Bronchial epithelial cell (primary cell): ENCODE measurements at regions not wholly inside any gene's neighbourhood (a gene's known extent, or its start where the extent isn't known, plus 50 kb on each side); places are given as distances from the start of the nearest gene placed in this dataset.

Source experiments
- DNase-seq: peaks from one replicate; pipeline ENCODE4 v3.0.0-alpha.2; 2010; ENCODE audit warnings: low read depth
- FAIRE-seq: peaks from 2 replicates; lab custom pipeline; 2011; peaks lifted over from hg19 to GRCh38; lab: Jason Lieb, UNC
- H3K27me3 ChIP-seq: 2 replicates; pipeline ENCODE4 v1.5.1; 2011; ENCODE audit warnings: low read length; ENCODE audit not compliant: control insufficient read depth, insufficient read depth
- H3K36me3 ChIP-seq: 2 replicates; pipeline ENCODE4 v1.5.1; 2011; ENCODE audit warnings: low read length; ENCODE audit not compliant: control insufficient read depth, insufficient read depth
- H3K4me3 ChIP-seq: 2 replicates; pipeline ENCODE4 v1.5.1; 2011; ENCODE audit warnings: mild to moderate bottlenecking, low read depth, low read length, control low read depth
- CTCF ChIP-seq: IDR thresholded peaks from 2 replicates; pipeline ENCODE4 v1.5.1; 2011; ENCODE audit warnings: mild to moderate bottlenecking, moderate library complexity, low read length, control low read depth, inconsistent platforms; ENCODE audit not compliant: insufficient read depth, severe bottlenecking

- Histone ChIP-seq H3K4me3 (no peak overlapping the region), H3K36me3 (no peaks in the 10 kb centered on the region), H3K27me3 (no peaks in the 10 kb centered on the region)
- no peak for DNase-seq
- TF ChIP-seq CTCF = no peak
- no peak for FAIRE-seq
Measured at GRCh38 chr6:8574749-8575468, 139.6 kb upstream of the SLC35B3 start.

GRCh38 chr6:8574311-8574710 lies 139.0 kb upstream of the SLC35B3 start:
- no peak for FAIRE-seq
- no peaks in the 10 kb centered on the region for H3K27me3 ChIP-seq
- TF ChIP-seq CTCF = no peak
- H3K4me3 ChIP-seq = no peak overlapping the region
- no peaks in the 10 kb centered on the region for H3K36me3 ChIP-seq
- DNase-seq = no peak

GRCh38 chr6:8570256-8570920 lies 135.0 kb upstream of the SLC35B3 start:
- FAIRE-seq (no peak), DNase-seq (no peak)
- H3K27me3 ChIP-seq = no peaks in the 10 kb centered on the region
- H3K36me3 ChIP-seq = no peaks in the 10 kb centered on the region
- H3K4me3 ChIP-seq = no peak overlapping the region
- no peak for TF ChIP-seq CTCF

- no peak for DNase-seq
Measured at GRCh38 chr6:8562125-8562524, 126.8 kb upstream of the SLC35B3 start.

GRCh38 chr6:8558953-8559352 lies 123.6 kb upstream of the SLC35B3 start:
- DNase-seq (no peak), FAIRE-seq (no peak)
- Histone ChIP-seq H3K4me3 (no peak overlapping the region), H3K27me3 (no peaks in the 10 kb centered on the region), H3K36me3 (no peaks in the 10 kb centered on the region)
- no peak for TF ChIP-seq CTCF

More at GRCh38 chr6:8562125-8562524, 126.8 kb upstream of the SLC35B3 start:
- Histone ChIP-seq H3K4me3 (no peak overlapping the region), H3K27me3 (no peaks in the 10 kb centered on the region), H3K36me3 (no peaks in the 10 kb centered on the region)
- no peak for TF ChIP-seq CTCF
- FAIRE-seq = no peak
